IPS DF 19.7 (cell line): ENCODE measurements at regions not wholly inside any gene's neighbourhood (a gene's known extent, or its start where the extent isn't known, plus 50 kb on each side); places are given as distances from the start of the nearest gene placed in this dataset.

ENCODE experiments used
- DNase-seq: peaks from one replicate; pipeline ENCODE4 v3.0.0-alpha.2; 2013; ENCODE audit warnings: low read depth, low spot score

GRCh38 chr2:150787353-150788093, 300.1 kb upstream of the RND3 start:
- DNase-seq = no peak

GRCh38 chr2:150784389-150784788, 296.9 kb upstream of the RND3 start:
- DNase-seq = no peak

- no peak for DNase-seq
Measured at GRCh38 chr2:150783896-150784295, 296.4 kb upstream of the RND3 start.

GRCh38 chr2:150783015-150783414, 295.5 kb upstream of the RND3 start:
- no peak for DNase-seq

GRCh38 chr2:150782613-150783012, 295.1 kb upstream of the RND3 start:
- no peak for DNase-seq

GRCh38 chr2:150781142-150781541, 293.7 kb upstream of the RND3 start:
- DNase-seq = no peak

GRCh38 chr2:150778828-150779227, 291.4 kb upstream of the RND3 start:
- DNase-seq = no peak

GRCh38 chr2:150769421-150769820, 282.0 kb upstream of the RND3 start:
- DNase-seq = no peak

GRCh38 chr2:150767991-150768746, 280.7 kb upstream of the RND3 start:
- DNase-seq = no peak

- no peak for DNase-seq
Measured at GRCh38 chr2:150762571-150762970, 275.1 kb upstream of the RND3 start.

GRCh38 chr2:150759531-150759930, 272.1 kb upstream of the RND3 start:
- DNase-seq = no peak

- no peak for DNase-seq
Measured at GRCh38 chr2:150759106-150759505, 271.6 kb upstream of the RND3 start.

- no peak for DNase-seq
Measured at GRCh38 chr2:150752229-150752628, 264.8 kb upstream of the RND3 start.

GRCh38 chr2:150750720-150751119, 263.3 kb upstream of the RND3 start:
- no peak for DNase-seq

- no peak for DNase-seq
Measured at GRCh38 chr2:150742094-150742493, 254.6 kb upstream of the RND3 start.

GRCh38 chr2:150735894-150736498, 248.5 kb upstream of the RND3 start:
- peak; percentile 61 for DNase-seq

GRCh38 chr2:150733051-150733618, 245.7 kb upstream of the RND3 start:
- no peak for DNase-seq

GRCh38 chr2:150732491-150732890, 245.0 kb upstream of the RND3 start:
- no peak for DNase-seq

- no peak for DNase-seq
Measured at GRCh38 chr2:150732064-150732463, 244.6 kb upstream of the RND3 start.

GRCh38 chr2:150729495-150729955, 242.1 kb upstream of the RND3 start:
- DNase-seq = no peak

GRCh38 chr2:150718280-150718679, 230.8 kb upstream of the RND3 start:
- DNase-seq = no peak

- no peak for DNase-seq
Measured at GRCh38 chr2:150716186-150716585, 228.7 kb upstream of the RND3 start.
